ENCODE measurements at regions not wholly inside any gene's neighbourhood (a gene's known extent, or its start where the extent isn't known, plus 50 kb on each side); places are given as distances from the start of the nearest gene placed in this dataset.

- Histone ChIP-seq H3K4me1 (peaks cover 24% of the 10 kb centered on the region), H3K4me3 (no peak overlapping the region), H3K27ac (peak overlapping the region; percentile 43), H3K27me3 (ENCODE audit: low read depth) (no peaks in the 10 kb centered on the region), H3K9me3 (no peaks in the 10 kb centered on the region), H3K36me3 (no peaks in the 10 kb centered on the region)
- intact Hi-C loops (cut with DNase I) = no loop called here
- ATAC-seq (peak in 1 of 2 donors; percentile 47), DNase-seq (no peak)
- TF ChIP-seq CTCF (IDR thresholded peaks at IDR 0.05) = no peak
Measured at GRCh38 chr12:69123311-69123710, 116.1 kb upstream of the CPSF6 start.

- no peak for DNase-seq
- no peak for TF ChIP-seq CTCF (IDR thresholded peaks at IDR 0.05)
- H3K27ac ChIP-seq = peak overlapping the region; percentile 80
Measured at GRCh38 chr12:69123919-69124638, 115.3 kb upstream of the CPSF6 start.

GRCh38 chr12:69129017-69129416 is 110.4 kb upstream of the CPSF6 start:
- DNase-seq = no peak
- no peaks in the 10 kb centered on the region for H3K36me3 ChIP-seq

More at GRCh38 chr12:69123919-69124638, 115.3 kb upstream of the CPSF6 start:
- no peaks in the 10 kb centered on the region for H3K36me3 ChIP-seq
- no peak overlapping the region for H3K4me3 ChIP-seq
- ATAC-seq = peak; percentile 86 to 95
- H3K4me1 ChIP-seq = peaks cover 24% of the 10 kb centered on the region
- no peaks in the 10 kb centered on the region for H3K9me3 ChIP-seq
- intact Hi-C loops (cut with DNase I) = no loop called here
- no peaks in the 10 kb centered on the region for H3K27me3 ChIP-seq (ENCODE audit: low read depth)

GRCh38 chr12:69129564-69129963 is 109.8 kb upstream of the CPSF6 start:
- H3K27ac ChIP-seq = no peak overlapping the region
- no peaks in the 10 kb centered on the region for H3K36me3 ChIP-seq
- ATAC-seq (no peak), DNase-seq (no peak)
- intact Hi-C loops (cut with DNase I) = no loop called here
- no peak overlapping the region for H3K4me3 ChIP-seq
- H3K9me3 ChIP-seq = no peaks in the 10 kb centered on the region
- no peak for TF ChIP-seq CTCF (IDR thresholded peaks at IDR 0.05)
- no peaks in the 10 kb centered on the region for H3K27me3 ChIP-seq (ENCODE audit: low read depth)
- peaks cover 9% of the 10 kb centered on the region for H3K4me1 ChIP-seq

More at GRCh38 chr12:69129017-69129416, 110.4 kb upstream of the CPSF6 start:
- Histone ChIP-seq H3K9me3 (no peaks in the 10 kb centered on the region), H3K4me3 (no peak overlapping the region), H3K27ac (no peak overlapping the region), H3K27me3 (ENCODE audit: low read depth) (no peaks in the 10 kb centered on the region), H3K4me1 (peaks cover 13% of the 10 kb centered on the region)
- TF ChIP-seq CTCF (IDR thresholded peaks at IDR 0.05) = no peak
- ATAC-seq = no peak
- intact Hi-C loops (cut with DNase I) = no loop called here

- no peak overlapping the region for H3K27ac ChIP-seq
- no peaks in the 10 kb centered on the region for H3K27me3 ChIP-seq (ENCODE audit: low read depth)
- H3K9me3 ChIP-seq = no peaks in the 10 kb centered on the region
- H3K36me3 ChIP-seq = no peaks in the 10 kb centered on the region
- H3K4me3 ChIP-seq = no peak overlapping the region
- ATAC-seq = peak; percentile 48 to 57
- TF ChIP-seq CTCF (IDR thresholded peaks at IDR 0.05) = peak; percentile 30
- peaks cover 4% of the 10 kb centered on the region for H3K4me1 ChIP-seq
- intact Hi-C loops (cut with DNase I) = no loop called here
- DNase-seq = no peak
Measured at GRCh38 chr12:69130064-69130463, 109.3 kb upstream of the CPSF6 start.
